Fibroblast of lung (primary cell): ENCODE measurements at regions not wholly inside any gene's neighbourhood (a gene's known extent, or its start where the extent isn't known, plus 50 kb on each side); places are given as distances from the start of the nearest gene placed in this dataset.

ENCODE experiments used
- DNase-seq, 2 donors: peaks; one replicate each; pipeline versions ENCODE4 v3.0.0 to v3.0.0-alpha.2; 2010; ENCODE audit warnings: low read depth in 2 of 2
- H2AFZ ChIP-seq: 2 replicates; pipeline ENCODE4 v1.5.1; 2012; ENCODE audit warnings: low read length, control low read depth, inconsistent platforms
- H3K27ac ChIP-seq: 2 replicates; pipeline ENCODE4 v1.5.1; 2011; ENCODE audit warnings: low read length, control low read depth; ENCODE audit not compliant: insufficient read depth
- H3K27me3 ChIP-seq: 2 replicates; pipeline ENCODE4 v1.5.1; 2011; ENCODE audit warnings: mild to moderate bottlenecking, low read length; ENCODE audit not compliant: control insufficient read depth, insufficient read depth
- H3K36me3 ChIP-seq: 2 replicates; pipeline ENCODE4 v1.5.1; 2011; ENCODE audit warnings: low read length; ENCODE audit not compliant: control insufficient read depth, insufficient read depth
- H3K4me1 ChIP-seq: 2 replicates; pipeline ENCODE4 v1.5.1; 2011; ENCODE audit warnings: low read length; ENCODE audit not compliant: control insufficient read depth, insufficient read depth; ENCODE audit errors: extremely low read depth
- H3K4me2 ChIP-seq: 2 replicates; pipeline ENCODE4 v1.5.1; 2011; ENCODE audit warnings: low read length, control low read depth; ENCODE audit not compliant: insufficient read depth; ENCODE audit errors: extremely low read depth
- H3K4me3 ChIP-seq, 4 experiments: fragments of 200-600 bp in 1 of 4; sonication (generic) in 1 of 4; replicated peaks in 1 of 4; 2 replicates each; pipeline ENCODE4 v1.5.1; 2011 to 2016; ENCODE audit warnings: low read length in 4 of 4, low read depth in 3 of 4, mild to moderate bottlenecking in 3 of 4, control low read depth in 2 of 4, inconsistent platforms in 1 of 4, mixed read lengths in 1 of 4; ENCODE audit not compliant: insufficient read depth in 1 of 4; ENCODE audit errors: control extremely low read depth in 1 of 4
- H3K79me2 ChIP-seq: 2 replicates; pipeline ENCODE4 v1.5.1; 2012; ENCODE audit warnings: mild to moderate bottlenecking, low read length, inconsistent platforms; ENCODE audit not compliant: control insufficient read depth, insufficient read depth
- H3K9ac ChIP-seq: 2 replicates; pipeline ENCODE4 v1.5.1; 2011; ENCODE audit warnings: mild to moderate bottlenecking, low read length, control low read depth; ENCODE audit not compliant: insufficient read depth
- H3K9me3 ChIP-seq: 2 replicates; pipeline ENCODE4 v1.5.1; 2012; ENCODE audit warnings: low read depth, low read length; ENCODE audit not compliant: control insufficient read depth, insufficient read depth
- H4K20me1 ChIP-seq: 2 replicates; pipeline ENCODE4 v1.5.1; 2011; ENCODE audit warnings: low read length; ENCODE audit not compliant: control insufficient read depth, insufficient read depth; ENCODE audit errors: extremely low read depth
- CTCF ChIP-seq, 2 donors: IDR thresholded peaks in 1 of 2; conservative IDR thresholded peaks in 1 of 2; 1 replicate in 1 of 2; 2 replicates in 1 of 2; pipeline ENCODE4 v1.5.1; 2011 to 2012; ENCODE audit warnings: low read length in 2 of 2, control low read depth in 1 of 2, inconsistent platforms in 1 of 2, low read depth in 1 of 2, mild to moderate bottlenecking in 1 of 2
- EZH2 ChIP-seq: IDR thresholded peaks from 2 replicates; pipeline ENCODE4 v1.5.1; 2012; ENCODE audit warnings: low read length, control low read depth, mild to moderate bottlenecking; ENCODE audit errors: missing control alignments

- Histone ChIP-seq H3K79me2 (no peaks in the 10 kb centered on the region), H3K4me3 (no peak overlapping the region), H4K20me1 (no peaks in the 10 kb centered on the region), H3K9ac (no peak overlapping the region), H2AFZ (no peak overlapping the region), H3K4me1 (no peaks in the 10 kb centered on the region), H3K27ac (no peak overlapping the region), H3K36me3 (no peaks in the 10 kb centered on the region), H3K27me3 (no peaks in the 10 kb centered on the region), H3K9me3 (no peaks in the 10 kb centered on the region), H3K4me2 (no peak overlapping the region)
- no peak for DNase-seq
- TF ChIP-seq CTCF (conservative IDR thresholded peaks at IDR 0.05 in 1 of 2, IDR thresholded peaks at IDR 0.05 in 1 of 2; ENCODE audit: low read depth in 1 of 2, low read length in 2 of 2), result no peak
Measured at GRCh38 chr7:157080111-157080730, 58.5 kb upstream of the UBE3C start.

- no peak for TF ChIP-seq CTCF (conservative IDR thresholded peaks at IDR 0.05 in 1 of 2, IDR thresholded peaks at IDR 0.05 in 1 of 2; ENCODE audit: low read depth in 1 of 2, low read length in 2 of 2)
- no peak for TF ChIP-seq EZH2
- H3K4me2 ChIP-seq, result no peak overlapping the region
- H3K79me2 ChIP-seq, result no peaks in the 10 kb centered on the region
- no peak overlapping the region for H2AFZ ChIP-seq
- H3K27me3 ChIP-seq, result no peaks in the 10 kb centered on the region
- no peak overlapping the region for H3K4me3 ChIP-seq
- no peak overlapping the region for H3K27ac ChIP-seq
- H3K36me3 ChIP-seq, result no peaks in the 10 kb centered on the region
- DNase-seq, result no peak
- H4K20me1 ChIP-seq, result no peaks in the 10 kb centered on the region
- no peak overlapping the region for H3K9ac ChIP-seq
- no peaks in the 10 kb centered on the region for H3K4me1 ChIP-seq
- no peaks in the 10 kb centered on the region for H3K9me3 ChIP-seq
Measured at GRCh38 chr7:157086508-157087187, 52.1 kb upstream of the UBE3C start.

GRCh38 chr7:157087646-157088045 is 51.1 kb upstream of the UBE3C start:
- H3K4me3 ChIP-seq, result no peak overlapping the region
- no peak overlapping the region for H3K27ac ChIP-seq
- TF ChIP-seq CTCF (conservative IDR thresholded peaks at IDR 0.05 in 1 of 2, IDR thresholded peaks at IDR 0.05 in 1 of 2; ENCODE audit: low read depth in 1 of 2, low read length in 2 of 2) (no peak), EZH2 (no peak)
- no peak overlapping the region for H3K4me2 ChIP-seq
- no peaks in the 10 kb centered on the region for H3K9me3 ChIP-seq
- no peaks in the 10 kb centered on the region for H4K20me1 ChIP-seq
- H3K27me3 ChIP-seq, result no peaks in the 10 kb centered on the region
- H2AFZ ChIP-seq, result no peak overlapping the region
- no peak for DNase-seq
- H3K36me3 ChIP-seq, result no peaks in the 10 kb centered on the region
- no peaks in the 10 kb centered on the region for H3K4me1 ChIP-seq
- H3K79me2 ChIP-seq, result no peaks in the 10 kb centered on the region
- no peak overlapping the region for H3K9ac ChIP-seq
